SK-N-MC (cell line): ENCODE measurements at regions not wholly inside any gene's neighbourhood (a gene's known extent, or its start where the extent isn't known, plus 50 kb on each side); places are given as distances from the start of the nearest gene placed in this dataset.

Experiments used
- DNase-seq: peaks from one replicate; pipeline ENCODE4 v3.0.0-alpha.2; 2011; ENCODE audit warnings: low read depth, low spot score
- H3K27ac ChIP-seq: fragments of 200-600 bp; sonication (generic); 2 replicates; pipeline ENCODE4 v1.5.1; 2016; ENCODE audit warnings: mixed run types
- H3K36me3 ChIP-seq: fragments of 200-600 bp; sonication (generic); 2 replicates; pipeline ENCODE4 v1.6.1; 2017; ENCODE audit warnings: antibody characterized with exemption, low read length, mixed read lengths; ENCODE audit not compliant: insufficient read depth
- H3K4me3 ChIP-seq: fragments of 200-600 bp; sonication (generic); 2 replicates; pipeline ENCODE4 v1.5.1; 2016
- H3K9ac ChIP-seq: fragments of 200-600 bp; sonication (generic); 2 replicates; pipeline ENCODE4 v1.8.0; 2017; ENCODE audit warnings: mixed run types, mixed read lengths; ENCODE audit not compliant: insufficient read length
- H3K9me3 ChIP-seq: fragments of 200-600 bp; sonication (generic); 2 replicates; pipeline ENCODE4 v1.6.1; 2017; ENCODE audit warnings: low read depth, mild to moderate bottlenecking, antibody characterized with exemption, low read length, moderate library complexity, mixed read lengths
- EZH2 ChIP-seq: fragments of 200-600 bp; sonication (generic); IDR thresholded peaks from one replicate; pipeline ENCODE4 v1.6.1; 2017; ENCODE audit warnings: antibody characterized with exemption
- FOXP2 ChIP-seq: optimal IDR thresholded peaks from 2 replicates; pipeline ENCODE3; 2011; ENCODE audit warnings: mild to moderate bottlenecking, moderate library complexity; ENCODE audit not compliant: insufficient read depth; ENCODE audit errors: extremely low read length, control extremely low read depth
- POLR2AphosphoS5 ChIP-seq: IDR thresholded peaks from 2 replicates; pipeline ENCODE4 v1.6.1; 2012; ENCODE audit warnings: mild to moderate bottlenecking, low read depth, low read length, borderline replicate concordance

DNA sequence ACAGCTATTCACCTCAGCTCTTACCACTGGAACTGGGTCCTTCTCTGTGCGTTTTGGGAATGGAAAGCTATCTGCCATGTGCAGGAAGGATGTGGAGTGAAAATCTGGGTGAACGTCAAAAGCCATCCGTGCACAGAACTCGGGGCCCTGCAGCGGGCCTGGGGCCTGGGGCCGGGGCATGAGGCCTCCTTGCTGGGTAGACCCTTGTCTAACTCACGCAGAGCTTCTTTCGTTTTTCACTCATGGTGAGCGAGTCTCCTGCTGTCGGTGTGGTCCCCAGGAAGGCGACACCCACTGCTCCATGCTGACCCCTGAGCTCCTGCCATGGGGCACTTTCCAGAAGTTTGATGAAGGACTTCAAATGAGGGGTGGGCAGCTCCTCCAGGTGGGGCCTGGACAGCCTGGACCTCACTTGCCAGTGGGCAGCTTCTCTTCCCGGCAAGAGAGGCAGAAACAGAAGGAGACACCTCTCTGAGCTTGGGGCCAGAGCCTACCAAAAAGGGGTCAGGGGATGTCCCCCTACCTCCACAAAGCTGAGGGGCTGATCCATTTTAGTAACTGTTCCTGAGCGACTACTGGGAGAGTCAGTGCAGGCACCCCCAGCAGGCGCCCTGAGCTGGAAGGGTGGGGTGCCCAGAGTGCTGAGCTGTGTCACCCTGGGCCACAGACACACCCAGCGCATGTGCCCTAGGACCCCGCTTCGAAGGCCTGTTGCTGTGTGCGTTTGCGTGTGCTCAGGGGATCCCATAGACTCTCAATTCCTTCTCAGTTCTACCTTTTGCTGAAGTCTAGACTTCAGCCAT, 117.7 kb upstream of the HDAC4 start:
- TF ChIP-seq FOXP2 (no peak), EZH2 (no peak), POLR2AphosphoS5 (no peak)
- Histone ChIP-seq H3K9ac (no peak overlapping the region), H3K27ac (no peak overlapping the region), H3K36me3 (no peaks in the 10 kb centered on the region), H3K9me3 (no peaks in the 10 kb centered on the region), H3K4me3 (no peak overlapping the region)
- no peak for DNase-seq

DNA sequence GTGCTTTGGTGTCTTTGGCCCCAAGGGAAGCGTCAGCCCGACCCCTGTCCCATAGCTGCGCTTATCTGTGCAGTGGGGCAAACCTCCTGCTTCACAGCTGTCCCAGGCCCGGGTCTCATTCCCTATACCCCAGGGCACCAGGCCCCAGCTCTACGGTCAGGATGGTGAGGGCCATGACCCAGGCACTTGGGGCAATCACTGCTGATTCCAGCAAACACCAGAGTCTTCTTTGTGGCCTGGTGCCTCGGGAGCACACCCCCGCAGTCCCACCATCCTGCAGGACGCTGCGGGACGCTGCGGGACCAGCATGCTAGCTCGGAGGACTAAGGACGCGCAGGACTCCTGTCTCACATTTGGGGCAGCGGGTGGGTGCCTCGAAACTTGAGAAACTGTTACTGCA, 116.9 kb upstream of the HDAC4 start:
- H3K4me3 ChIP-seq, result no peak overlapping the region
- no peak for DNase-seq
- H3K9me3 ChIP-seq, result no peaks in the 10 kb centered on the region
- H3K36me3 ChIP-seq, result no peaks in the 10 kb centered on the region
- TF ChIP-seq POLR2AphosphoS5 (no peak), EZH2 (no peak), FOXP2 (no peak)
- H3K9ac ChIP-seq, result no peak overlapping the region
- no peak overlapping the region for H3K27ac ChIP-seq

DNA sequence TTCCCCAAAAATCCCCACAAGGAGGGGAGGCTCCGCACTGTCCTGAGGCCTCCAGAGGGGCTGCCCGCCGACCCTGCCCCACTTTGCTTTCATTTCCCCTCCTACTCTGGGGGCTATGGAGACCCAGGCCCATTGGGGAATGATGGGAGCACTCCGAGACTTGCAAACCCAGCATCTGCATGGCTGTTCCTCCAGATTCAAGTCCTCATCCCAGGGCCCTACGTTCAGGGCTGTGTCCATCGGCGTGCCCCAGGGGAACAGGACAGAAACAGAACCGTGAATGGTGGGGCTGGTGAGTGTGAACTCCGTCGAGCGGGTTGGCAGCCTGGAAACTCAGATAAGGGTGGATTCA, 116.1 kb upstream of the HDAC4 start:
- no peak overlapping the region for H3K9ac ChIP-seq
- DNase-seq, result no peak
- TF ChIP-seq POLR2AphosphoS5, result no peak
- no peak for TF ChIP-seq EZH2
- TF ChIP-seq FOXP2, result no peak

DNA sequence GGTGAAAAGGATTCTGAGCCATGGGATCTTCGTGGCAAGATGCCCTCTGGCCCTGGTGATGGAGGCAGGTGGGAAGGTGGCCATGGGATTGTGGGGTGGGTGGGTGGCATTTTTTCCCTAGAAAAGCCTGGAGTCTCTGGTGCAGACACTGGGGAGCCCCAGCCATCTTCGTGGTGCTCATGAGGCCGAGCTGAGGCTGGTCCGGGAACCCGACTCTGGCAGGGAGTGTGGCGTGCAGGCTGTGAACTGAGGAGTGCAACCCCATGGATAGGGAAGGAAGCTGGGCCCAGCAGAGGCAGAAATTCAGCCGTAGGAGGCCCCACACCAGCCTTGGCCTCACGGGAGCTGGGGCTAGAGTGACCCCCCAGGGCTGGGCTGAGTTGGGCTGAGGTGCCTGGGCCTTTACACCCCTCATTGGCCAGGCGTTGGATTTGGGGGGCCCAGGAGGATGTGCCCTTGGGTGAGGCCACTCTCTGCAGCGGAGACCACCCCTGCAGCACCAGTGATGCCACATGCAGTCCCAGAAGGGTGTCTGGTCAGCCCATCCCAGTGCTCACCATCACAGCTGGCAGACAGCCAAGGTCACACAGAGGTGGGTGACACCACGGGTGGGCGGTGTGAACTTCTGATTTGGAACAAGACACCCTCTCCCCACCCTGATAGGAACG, 115.6 kb upstream of the HDAC4 start:
- H3K9me3 ChIP-seq, result no peaks in the 10 kb centered on the region
- no peak for DNase-seq

More for the DNA sequence above, 116.1 kb upstream of the HDAC4 start:
- Histone ChIP-seq H3K9me3 (no peaks in the 10 kb centered on the region), H3K4me3 (no peak overlapping the region), H3K27ac (no peak overlapping the region), H3K36me3 (no peaks in the 10 kb centered on the region)

DNA sequence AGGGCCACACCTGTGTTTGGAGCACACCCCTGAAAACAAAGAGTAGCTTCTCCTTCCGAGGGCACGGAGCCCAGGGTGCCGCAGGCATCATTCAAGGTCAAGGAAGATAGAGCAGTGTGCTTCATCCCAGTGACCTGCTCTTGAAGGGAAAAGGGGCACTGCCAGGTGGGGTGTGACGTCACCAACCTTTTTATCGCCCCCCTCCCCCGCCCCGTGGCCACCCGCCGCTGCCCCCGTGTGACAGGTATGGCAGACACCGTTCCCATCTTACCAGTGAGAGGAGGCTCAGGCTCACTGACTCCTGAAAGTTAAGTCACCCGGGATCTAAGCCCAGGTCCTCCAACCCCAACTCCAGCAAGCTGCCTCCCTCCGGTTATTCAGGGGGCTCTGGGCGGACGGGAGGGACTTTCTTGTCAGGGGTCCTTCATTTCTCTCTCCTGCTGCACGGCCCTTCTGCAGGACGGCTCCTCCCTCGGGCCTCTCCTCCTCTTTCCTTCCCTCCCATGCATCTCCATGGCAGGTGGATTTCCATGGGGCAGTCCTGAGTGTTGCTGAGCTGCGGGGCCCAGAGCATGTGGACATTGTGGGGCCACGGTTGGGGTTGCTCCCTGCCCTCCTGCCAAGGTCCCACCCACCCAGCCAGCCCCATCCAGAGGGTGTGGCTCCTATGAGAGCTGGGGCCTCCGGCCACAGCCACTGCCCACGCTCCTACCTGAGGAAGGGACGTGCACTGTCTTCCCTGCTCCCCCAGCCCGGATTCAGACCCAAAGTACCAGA, 114.1 kb upstream of the HDAC4 start:
- no peak for TF ChIP-seq FOXP2
- Histone ChIP-seq H3K36me3 (no peaks in the 10 kb centered on the region), H3K4me3 (no peak overlapping the region), H3K27ac (no peak overlapping the region), H3K9me3 (no peaks in the 10 kb centered on the region), H3K9ac (no peak overlapping the region)
- no peak for DNase-seq

More for the DNA sequence above, 115.6 kb upstream of the HDAC4 start:
- no peak for TF ChIP-seq FOXP2
- no peak for TF ChIP-seq POLR2AphosphoS5
- no peak for TF ChIP-seq EZH2
- Histone ChIP-seq H3K9ac (no peak overlapping the region), H3K27ac (no peak overlapping the region), H3K36me3 (no peaks in the 10 kb centered on the region), H3K4me3 (no peak overlapping the region)

DNA sequence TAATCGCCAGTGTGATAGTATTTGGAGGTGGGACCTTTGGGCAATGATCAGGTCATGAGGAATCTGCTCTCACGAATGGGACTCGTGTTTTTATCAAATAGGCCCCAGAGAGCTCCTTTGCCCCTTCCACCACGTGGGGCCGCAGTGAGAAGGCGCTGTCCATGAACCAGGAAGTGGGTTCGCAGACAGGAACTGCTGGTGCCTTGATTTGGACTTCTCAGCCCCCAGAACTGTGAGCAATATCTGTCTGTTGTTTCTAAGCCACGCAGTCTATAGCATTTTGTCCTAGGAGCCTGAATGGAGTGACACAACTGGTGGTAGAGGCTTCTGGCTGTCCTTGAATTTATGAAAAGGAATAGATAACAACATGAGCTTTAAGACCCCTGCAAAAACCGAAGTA, 111.2 kb upstream of the HDAC4 start:
- no peak overlapping the region for H3K27ac ChIP-seq
- no peak for DNase-seq
- no peak overlapping the region for H3K9ac ChIP-seq
- H3K36me3 ChIP-seq, result no peaks in the 10 kb centered on the region
- no peaks in the 10 kb centered on the region for H3K9me3 ChIP-seq
- no peak for TF ChIP-seq EZH2
- TF ChIP-seq FOXP2, result no peak
- H3K4me3 ChIP-seq, result no peak overlapping the region

DNA sequence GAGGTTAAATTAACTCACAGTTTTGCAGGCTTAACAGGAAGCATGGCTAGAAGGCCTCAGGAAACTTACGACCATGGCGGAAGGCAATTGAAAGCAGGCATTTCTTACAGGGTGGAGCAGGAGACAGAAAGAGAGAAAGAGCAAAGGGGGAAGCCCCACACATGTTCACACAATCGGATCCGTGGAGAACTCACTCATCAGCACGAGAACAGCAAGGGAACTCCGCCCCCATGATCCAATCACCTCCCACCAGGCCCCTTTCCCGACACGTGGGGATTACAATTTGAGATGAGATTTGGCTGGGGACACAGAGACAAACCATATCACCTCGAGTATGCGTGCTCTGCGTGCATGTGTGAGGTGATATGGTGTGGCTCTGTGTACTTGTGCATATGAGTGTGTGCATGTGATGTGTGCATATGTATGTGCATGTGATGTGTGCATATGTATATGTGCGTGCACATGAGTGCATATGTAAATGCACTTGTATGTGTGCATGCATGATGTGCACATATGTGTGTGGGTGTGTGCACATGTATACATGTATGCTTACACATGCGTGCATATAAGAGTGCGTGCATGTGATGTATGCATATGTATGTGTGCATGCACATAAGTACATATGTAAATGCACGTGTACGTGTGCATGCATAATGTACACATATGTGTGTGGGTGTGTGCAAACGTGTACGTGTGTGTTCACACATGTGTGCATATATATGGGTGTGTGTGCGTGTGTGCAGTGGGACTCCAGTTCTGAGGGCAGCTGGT, 108.7 kb upstream of the HDAC4 start:
- H3K27ac ChIP-seq, result no peak overlapping the region
- no peaks in the 10 kb centered on the region for H3K36me3 ChIP-seq
- no peak overlapping the region for H3K4me3 ChIP-seq
- H3K9ac ChIP-seq, result no peak overlapping the region
- DNase-seq, result no peak
- H3K9me3 ChIP-seq, result no peaks in the 10 kb centered on the region
- TF ChIP-seq POLR2AphosphoS5 (no peak), EZH2 (no peak)

DNA sequence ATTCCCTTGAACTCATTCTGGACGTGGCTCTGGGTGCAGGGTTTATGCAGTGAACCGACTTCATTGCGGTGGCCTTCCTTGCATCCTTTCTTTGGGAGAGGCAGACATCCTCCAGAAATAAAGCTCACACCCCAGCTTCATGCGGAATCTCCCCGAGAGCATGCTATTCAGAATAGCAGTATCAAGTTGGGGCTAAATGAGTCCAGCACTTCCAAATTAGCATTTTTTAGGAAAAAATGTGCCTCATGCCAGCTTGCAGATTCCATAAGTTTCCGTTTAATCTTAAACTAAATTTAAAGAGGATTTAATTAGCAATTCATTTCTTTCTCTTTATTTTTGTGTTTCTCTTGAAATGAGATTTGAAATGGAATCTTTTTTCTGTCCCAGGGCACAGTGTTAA, 107.4 kb upstream of the HDAC4 start:
- Histone ChIP-seq H3K27ac (no peak overlapping the region), H3K9me3 (no peaks in the 10 kb centered on the region), H3K9ac (no peak overlapping the region), H3K4me3 (no peak overlapping the region), H3K36me3 (no peaks in the 10 kb centered on the region)
- no peak for TF ChIP-seq FOXP2
- no peak for TF ChIP-seq POLR2AphosphoS5
- TF ChIP-seq EZH2, result no peak
- no peak for DNase-seq
